GM12878 (cell line): ENCODE measurements at regions not wholly inside any gene's neighbourhood (a gene's known extent, or its start where the extent isn't known, plus 50 kb on each side); places are given as distances from the start of the nearest gene placed in this dataset.

Experiments used
- CHD2 ChIP-seq: IDR thresholded peaks from 2 replicates; pipeline ENCODE4 v1.6.1; 2011; ENCODE audit warnings: low read depth, low read length, improper control_type of control experiment, borderline replicate concordance
- EED ChIP-seq: sonication (generic); IDR thresholded peaks from 2 replicates; pipeline ENCODE4 v1.6.1; 2016; ENCODE audit warnings: antibody characterized with exemption, low read depth
- NRF1 ChIP-seq: conservative IDR thresholded peaks from 2 replicates; pipeline ENCODE4 v1.6.1; 2011; ENCODE audit warnings: mild to moderate bottlenecking, low read depth, low read length, improper control_type of control experiment
- POLR2AphosphoS2 ChIP-seq: IDR thresholded peaks from 2 replicates; pipeline ENCODE4 v1.6.1; 2011; ENCODE audit warnings: low read depth, mild to moderate bottlenecking, low read length, improper control_type of control experiment, moderate library complexity
- POLR2AphosphoS5 ChIP-seq: IDR thresholded peaks from 2 replicates; pipeline ENCODE4 v1.6.1; 2011; ENCODE audit warnings: mild to moderate bottlenecking, low read length, inconsistent platforms
- SMAD1 ChIP-seq: fragments of 450-650 bp; IDR thresholded peaks from 2 replicates; pipeline ENCODE4 v1.6.1; 2018; ENCODE audit warnings: mild to moderate bottlenecking, low read depth; ENCODE audit not compliant: partially characterized antibody
- TAF1 ChIP-seq: IDR thresholded peaks from 2 replicates; pipeline ENCODE4 v1.6.1; 2011; ENCODE audit warnings: mild to moderate bottlenecking, low read depth, low read length, borderline replicate concordance
- ZNF274 ChIP-seq: IDR thresholded peaks from one replicate; pipeline ENCODE4 v1.8.0; 2011; ENCODE audit not compliant: insufficient read length, insufficient read depth
- TF ChIP-seq, protein P1 (sequence below): fragments of 450-650 bp; formaldehyde crosslinking; IDR thresholded peaks from 2 replicates; pipeline ENCODE4 v1.4.0; 2022; ENCODE audit warnings: mild to moderate bottlenecking, moderate library complexity
- TF ChIP-seq, protein P2 (sequence below), 3 experiments: IDR thresholded peaks in 2 of 3; conservative IDR thresholded peaks in 1 of 3; 2 replicates each; pipeline ENCODE4 v1.5.1; 2011; ENCODE audit warnings: low read depth in 3 of 3, low read length in 3 of 3, mild to moderate bottlenecking in 3 of 3, control low read depth in 2 of 3, moderate library complexity in 2 of 3, inconsistent platforms in 1 of 3, mixed read lengths in 1 of 3; ENCODE audit not compliant: control insufficient read depth in 2 of 3, insufficient read depth in 1 of 3; ENCODE audit errors: extremely low read depth in 1 of 3
- TF ChIP-seq, protein P3 (sequence below): IDR thresholded peaks from 2 replicates; pipeline ENCODE4 v1.6.1; 2012; ENCODE audit warnings: low read depth, low read length, improper control_type of control experiment

DNA sequence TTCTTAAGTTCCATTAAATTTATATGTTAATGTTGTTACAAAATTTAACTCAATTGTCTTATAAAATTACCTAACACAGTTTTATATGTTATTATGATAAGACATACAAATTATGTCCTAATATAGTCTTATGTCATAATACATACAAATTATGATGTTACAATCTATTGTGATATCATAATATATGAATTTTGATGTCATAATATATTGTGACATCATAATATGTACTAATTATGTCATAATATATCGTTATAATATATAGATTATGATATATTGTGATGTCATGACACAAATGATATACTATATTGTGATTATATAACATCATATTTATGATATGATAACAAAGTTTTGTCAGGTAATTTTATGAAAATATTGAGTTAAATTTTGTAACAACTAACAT lies 1789.6 kb downstream of the TP53TG3F start:
- TF ChIP-seq ZNF274 (no peak), POLR2AphosphoS2 (no peak), POLR2AphosphoS5 (no peak), TAF1 (no peak), SMAD1 (no peak), CHD2 (no peak), EED (no peak), NRF1 (no peak)
- TF ChIP-seq, protein P1, sequence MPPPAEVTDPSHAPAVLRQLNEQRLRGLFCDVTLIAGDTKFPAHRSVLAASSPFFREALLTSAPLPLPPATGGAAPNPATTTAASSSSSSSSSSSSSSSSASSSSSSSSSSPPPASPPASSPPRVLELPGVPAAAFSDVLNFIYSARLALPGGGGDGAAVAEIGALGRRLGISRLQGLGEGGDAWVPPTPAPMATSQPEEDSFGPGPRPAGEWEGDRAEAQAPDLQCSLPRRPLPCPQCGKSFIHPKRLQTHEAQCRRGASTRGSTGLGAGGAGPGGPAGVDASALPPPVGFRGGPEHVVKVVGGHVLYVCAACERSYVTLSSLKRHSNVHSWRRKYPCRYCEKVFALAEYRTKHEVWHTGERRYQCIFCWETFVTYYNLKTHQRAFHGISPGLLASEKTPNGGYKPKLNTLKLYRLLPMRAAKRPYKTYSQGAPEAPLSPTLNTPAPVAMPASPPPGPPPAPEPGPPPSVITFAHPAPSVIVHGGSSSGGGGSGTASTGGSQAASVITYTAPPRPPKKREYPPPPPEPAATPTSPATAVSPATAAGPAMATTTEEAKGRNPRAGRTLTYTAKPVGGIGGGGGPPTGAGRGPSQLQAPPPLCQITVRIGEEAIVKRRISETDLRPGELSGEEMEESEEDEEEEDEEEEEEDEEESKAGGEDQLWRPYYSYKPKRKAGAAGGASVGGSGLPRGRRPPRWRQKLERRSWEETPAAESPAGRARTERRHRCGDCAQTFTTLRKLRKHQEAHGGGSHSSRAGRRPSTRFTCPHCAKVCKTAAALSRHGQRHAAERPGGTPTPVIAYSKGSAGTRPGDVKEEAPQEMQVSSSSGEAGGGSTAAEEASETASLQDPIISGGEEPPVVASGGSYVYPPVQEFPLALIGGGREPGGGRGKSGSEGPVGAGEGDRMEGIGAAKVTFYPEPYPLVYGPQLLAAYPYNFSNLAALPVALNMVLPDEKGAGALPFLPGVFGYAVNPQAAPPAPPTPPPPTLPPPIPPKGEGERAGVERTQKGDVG = no peak
- TF ChIP-seq, protein P2, sequence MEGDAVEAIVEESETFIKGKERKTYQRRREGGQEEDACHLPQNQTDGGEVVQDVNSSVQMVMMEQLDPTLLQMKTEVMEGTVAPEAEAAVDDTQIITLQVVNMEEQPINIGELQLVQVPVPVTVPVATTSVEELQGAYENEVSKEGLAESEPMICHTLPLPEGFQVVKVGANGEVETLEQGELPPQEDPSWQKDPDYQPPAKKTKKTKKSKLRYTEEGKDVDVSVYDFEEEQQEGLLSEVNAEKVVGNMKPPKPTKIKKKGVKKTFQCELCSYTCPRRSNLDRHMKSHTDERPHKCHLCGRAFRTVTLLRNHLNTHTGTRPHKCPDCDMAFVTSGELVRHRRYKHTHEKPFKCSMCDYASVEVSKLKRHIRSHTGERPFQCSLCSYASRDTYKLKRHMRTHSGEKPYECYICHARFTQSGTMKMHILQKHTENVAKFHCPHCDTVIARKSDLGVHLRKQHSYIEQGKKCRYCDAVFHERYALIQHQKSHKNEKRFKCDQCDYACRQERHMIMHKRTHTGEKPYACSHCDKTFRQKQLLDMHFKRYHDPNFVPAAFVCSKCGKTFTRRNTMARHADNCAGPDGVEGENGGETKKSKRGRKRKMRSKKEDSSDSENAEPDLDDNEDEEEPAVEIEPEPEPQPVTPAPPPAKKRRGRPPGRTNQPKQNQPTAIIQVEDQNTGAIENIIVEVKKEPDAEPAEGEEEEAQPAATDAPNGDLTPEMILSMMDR (IDR thresholded peaks at IDR 0.05 in 2 of 3, conservative IDR thresholded peaks at IDR 0.05 in 1 of 3; ENCODE audit: control insufficient read depth in 2 of 3, extremely low read depth in 1 of 3, insufficient read depth in 1 of 3, low read depth in 3 of 3, low read length in 3 of 3) = no peak
- TF ChIP-seq, protein P3, sequence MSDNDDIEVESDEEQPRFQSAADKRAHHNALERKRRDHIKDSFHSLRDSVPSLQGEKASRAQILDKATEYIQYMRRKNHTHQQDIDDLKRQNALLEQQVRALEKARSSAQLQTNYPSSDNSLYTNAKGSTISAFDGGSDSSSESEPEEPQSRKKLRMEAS = no peak
